Keratinocyte (primary cell): ENCODE measurements at regions not wholly inside any gene's neighbourhood (a gene's known extent, or its start where the extent isn't known, plus 50 kb on each side); places are given as distances from the start of the nearest gene placed in this dataset.

Experiments
- EZH2 ChIP-seq: IDR thresholded peaks from one replicate; pipeline ENCODE4 v1.6.1; 2012; ENCODE audit warnings: inconsistent platforms, mild to moderate bottlenecking, low read length, moderate library complexity
- TF ChIP-seq, protein P1 (sequence below), 3 experiments: IDR thresholded peaks in 1 of 3; conservative IDR thresholded peaks in 1 of 3; optimal IDR thresholded peaks in 1 of 3; 2 replicates in 2 of 3; 3 replicates in 1 of 3; pipeline versions ENCODE3 to v1.5.1; 2011; ENCODE audit warnings: low read length in 3 of 3, mild to moderate bottlenecking in 3 of 3, moderate library complexity in 2 of 3, control low read depth in 1 of 3, inconsistent platforms in 1 of 3; ENCODE audit not compliant: insufficient read depth in 2 of 3; ENCODE audit errors: extremely low read depth in 1 of 3

DNA sequence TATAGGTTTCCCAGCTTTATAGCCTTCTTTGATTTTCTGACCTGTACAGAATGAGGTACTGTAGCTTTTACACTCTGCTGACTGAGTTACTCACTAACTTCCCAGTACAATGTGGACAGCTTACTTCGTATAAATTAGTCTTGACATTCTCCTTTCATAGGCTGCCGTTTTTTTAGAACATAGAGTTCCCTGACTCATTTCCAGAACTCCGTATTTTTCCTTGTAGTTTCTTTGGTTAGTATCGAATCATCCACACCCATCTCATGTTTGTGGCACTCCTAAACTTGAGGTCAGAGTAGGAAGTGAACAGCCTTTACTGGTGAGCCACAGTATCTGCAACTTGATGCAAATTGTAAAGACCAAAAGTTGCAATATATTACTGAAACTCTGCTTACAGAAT lies 303.9 kb downstream of the SLITRK5 start:
- TF ChIP-seq, protein P1, sequence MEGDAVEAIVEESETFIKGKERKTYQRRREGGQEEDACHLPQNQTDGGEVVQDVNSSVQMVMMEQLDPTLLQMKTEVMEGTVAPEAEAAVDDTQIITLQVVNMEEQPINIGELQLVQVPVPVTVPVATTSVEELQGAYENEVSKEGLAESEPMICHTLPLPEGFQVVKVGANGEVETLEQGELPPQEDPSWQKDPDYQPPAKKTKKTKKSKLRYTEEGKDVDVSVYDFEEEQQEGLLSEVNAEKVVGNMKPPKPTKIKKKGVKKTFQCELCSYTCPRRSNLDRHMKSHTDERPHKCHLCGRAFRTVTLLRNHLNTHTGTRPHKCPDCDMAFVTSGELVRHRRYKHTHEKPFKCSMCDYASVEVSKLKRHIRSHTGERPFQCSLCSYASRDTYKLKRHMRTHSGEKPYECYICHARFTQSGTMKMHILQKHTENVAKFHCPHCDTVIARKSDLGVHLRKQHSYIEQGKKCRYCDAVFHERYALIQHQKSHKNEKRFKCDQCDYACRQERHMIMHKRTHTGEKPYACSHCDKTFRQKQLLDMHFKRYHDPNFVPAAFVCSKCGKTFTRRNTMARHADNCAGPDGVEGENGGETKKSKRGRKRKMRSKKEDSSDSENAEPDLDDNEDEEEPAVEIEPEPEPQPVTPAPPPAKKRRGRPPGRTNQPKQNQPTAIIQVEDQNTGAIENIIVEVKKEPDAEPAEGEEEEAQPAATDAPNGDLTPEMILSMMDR (optimal IDR thresholded peaks at IDR 0.05 in 1 of 3, IDR thresholded peaks at IDR 0.05 in 1 of 3, conservative IDR thresholded peaks at IDR 0.05 in 1 of 3; ENCODE audit: extremely low read depth in 1 of 3, insufficient read depth in 2 of 3, low read length in 3 of 3): no peak
- no peak for TF ChIP-seq EZH2
